ENCODE measurements at regions not wholly inside any gene's neighbourhood (a gene's known extent, or its start where the extent isn't known, plus 50 kb on each side); places are given as distances from the start of the nearest gene placed in this dataset.

- Histone ChIP-seq H3K9ac (ENCODE audit: control insufficient read depth, extremely low read depth, insufficient read depth, low read length) (no peak overlapping the region), H3K4me3 (ENCODE audit: control insufficient read depth in 2 of 3, extremely low read depth in 1 of 3, insufficient read depth in 2 of 3, low read depth in 1 of 3, low read length in 3 of 3) (no peak overlapping the region), H3K27me3 (ENCODE audit: control insufficient read depth, extremely low read depth, insufficient read depth, low read length) (no peaks in the 10 kb centered on the region), H3K9me3 (ENCODE audit: control insufficient read depth, low read depth, low read length) (no peaks in the 10 kb centered on the region), H3K4me2 (ENCODE audit: control insufficient read depth, extremely low read depth, insufficient read depth, low read depth, low read length) (no peak overlapping the region), H3K27ac (ENCODE audit: control insufficient read depth, insufficient read depth, low read length) (no peak overlapping the region), H3K9me1 (ENCODE audit: control insufficient read depth, extremely low read depth, insufficient read depth, low read length) (no peaks in the 10 kb centered on the region), H2AFZ (ENCODE audit: control insufficient read depth, low read length) (no peak overlapping the region), H3K79me2 (ENCODE audit: control insufficient read depth, insufficient read depth, low read length) (no peaks in the 10 kb centered on the region), H3K36me3 (ENCODE audit: control insufficient read depth in 2 of 2, extremely low read depth in 1 of 2, insufficient read depth in 2 of 2, low read length in 2 of 2) (no peaks in the 10 kb centered on the region), H3K4me1 (ENCODE audit: control insufficient read depth, extremely low read depth, insufficient read depth, low read length) (no peaks in the 10 kb centered on the region), H4K20me1 (ENCODE audit: control insufficient read depth, extremely low read depth, insufficient read depth, low read length) (no peaks in the 10 kb centered on the region)
- no peak for TF ChIP-seq EZH2 (IDR thresholded peaks at IDR 0.05; ENCODE audit: low read length)
- TF ChIP-seq, protein P1, sequence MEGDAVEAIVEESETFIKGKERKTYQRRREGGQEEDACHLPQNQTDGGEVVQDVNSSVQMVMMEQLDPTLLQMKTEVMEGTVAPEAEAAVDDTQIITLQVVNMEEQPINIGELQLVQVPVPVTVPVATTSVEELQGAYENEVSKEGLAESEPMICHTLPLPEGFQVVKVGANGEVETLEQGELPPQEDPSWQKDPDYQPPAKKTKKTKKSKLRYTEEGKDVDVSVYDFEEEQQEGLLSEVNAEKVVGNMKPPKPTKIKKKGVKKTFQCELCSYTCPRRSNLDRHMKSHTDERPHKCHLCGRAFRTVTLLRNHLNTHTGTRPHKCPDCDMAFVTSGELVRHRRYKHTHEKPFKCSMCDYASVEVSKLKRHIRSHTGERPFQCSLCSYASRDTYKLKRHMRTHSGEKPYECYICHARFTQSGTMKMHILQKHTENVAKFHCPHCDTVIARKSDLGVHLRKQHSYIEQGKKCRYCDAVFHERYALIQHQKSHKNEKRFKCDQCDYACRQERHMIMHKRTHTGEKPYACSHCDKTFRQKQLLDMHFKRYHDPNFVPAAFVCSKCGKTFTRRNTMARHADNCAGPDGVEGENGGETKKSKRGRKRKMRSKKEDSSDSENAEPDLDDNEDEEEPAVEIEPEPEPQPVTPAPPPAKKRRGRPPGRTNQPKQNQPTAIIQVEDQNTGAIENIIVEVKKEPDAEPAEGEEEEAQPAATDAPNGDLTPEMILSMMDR (optimal IDR thresholded peaks at IDR 0.05 in 1 of 3, IDR thresholded peaks at IDR 0.05 in 1 of 3, conservative IDR thresholded peaks at IDR 0.05 in 1 of 3; ENCODE audit: extremely low read depth in 1 of 3, insufficient read depth in 2 of 3, low read length in 3 of 3): no peak
- no peak for DNase-seq (ENCODE audit: low read depth, low spot score)
- FAIRE-seq: no peak
- dilution Hi-C loops (cut with MboI; ENCODE audit: extremely low pct_ligation_motif_present, low sequenced_read_pairs): no loop called here
These were observed 771.4 kb downstream of the OLFM4 start for GRCh38 chr13:53800011-53800410.

GRCh38 chr13:53807251-53807834, 778.7 kb downstream of the OLFM4 start:
- Histone ChIP-seq H3K4me3 (ENCODE audit: control insufficient read depth in 2 of 3, extremely low read depth in 1 of 3, insufficient read depth in 2 of 3, low read depth in 1 of 3, low read length in 3 of 3) (no peak overlapping the region), H3K9ac (ENCODE audit: control insufficient read depth, extremely low read depth, insufficient read depth, low read length) (no peak overlapping the region), H3K4me2 (ENCODE audit: control insufficient read depth, extremely low read depth, insufficient read depth, low read depth, low read length) (no peak overlapping the region), H3K27ac (ENCODE audit: control insufficient read depth, insufficient read depth, low read length) (no peak overlapping the region), H3K36me3 (ENCODE audit: control insufficient read depth in 2 of 2, extremely low read depth in 1 of 2, insufficient read depth in 2 of 2, low read length in 2 of 2) (no peaks in the 10 kb centered on the region), H3K4me1 (ENCODE audit: control insufficient read depth, extremely low read depth, insufficient read depth, low read length) (no peaks in the 10 kb centered on the region), H2AFZ (ENCODE audit: control insufficient read depth, low read length) (no peak overlapping the region), H3K9me3 (ENCODE audit: control insufficient read depth, low read depth, low read length) (no peaks in the 10 kb centered on the region), H3K9me1 (ENCODE audit: control insufficient read depth, extremely low read depth, insufficient read depth, low read length) (no peaks in the 10 kb centered on the region), H4K20me1 (ENCODE audit: control insufficient read depth, extremely low read depth, insufficient read depth, low read length) (no peaks in the 10 kb centered on the region), H3K27me3 (ENCODE audit: control insufficient read depth, extremely low read depth, insufficient read depth, low read length) (no peaks in the 10 kb centered on the region), H3K79me2 (ENCODE audit: control insufficient read depth, insufficient read depth, low read length) (no peaks in the 10 kb centered on the region)
- DNase-seq (ENCODE audit: low read depth, low spot score) (no peak), FAIRE-seq (no peak)
- dilution Hi-C loops (cut with MboI; ENCODE audit: extremely low pct_ligation_motif_present, low sequenced_read_pairs): no loop called here
- TF ChIP-seq, protein P1 (optimal IDR thresholded peaks at IDR 0.05 in 1 of 3, IDR thresholded peaks at IDR 0.05 in 1 of 3, conservative IDR thresholded peaks at IDR 0.05 in 1 of 3; ENCODE audit: extremely low read depth in 1 of 3, insufficient read depth in 2 of 3, low read length in 3 of 3): no peak
- TF ChIP-seq EZH2 (IDR thresholded peaks at IDR 0.05; ENCODE audit: low read length): no peak
